CD14-positive monocyte (primary cell): ENCODE measurements at regions not wholly inside any gene's neighbourhood (a gene's known extent, or its start where the extent isn't known, plus 50 kb on each side); places are given as distances from the start of the nearest gene placed in this dataset.
"Not testable (repeated sequence)": the region's sequence is repeated elsewhere in the genome, so short reads cannot be mapped to it uniquely, and the experiment has no call there.

Experiments used
- DNase-seq, 3 donors: peaks; one replicate each; pipeline ENCODE4 v3.0.0-alpha.2; 2011 to 2022
- H2AFZ ChIP-seq: 2 replicates; pipeline ENCODE4 v1.6.0; 2012; ENCODE audit warnings: mild to moderate bottlenecking, low read depth, low read length, inconsistent platforms; ENCODE audit not compliant: insufficient read depth, poor library complexity, severe bottlenecking
- H3K27ac ChIP-seq, 2 donors: 1 replicate in 1 of 2; 2 replicates in 1 of 2; pipeline ENCODE4 v1.5.1; 2012 to 2013; ENCODE audit warnings: low read length in 2 of 2, control low read depth in 1 of 2, inconsistent platforms in 1 of 2, low read depth in 1 of 2, mild to moderate bottlenecking in 1 of 2
- H3K27me3 ChIP-seq, 2 donors: one replicate each; pipeline versions ENCODE4 v1.6.0 to v1.6.1; 2011 to 2013; ENCODE audit warnings: low read length in 2 of 2; ENCODE audit not compliant: control insufficient read depth in 2 of 2, insufficient read depth in 2 of 2
- H3K36me3 ChIP-seq, 2 donors: replicated peaks in 1 of 2; 1 replicate in 1 of 2; 2 replicates in 1 of 2; pipeline versions ENCODE4 v1.5.1 to v1.6.1; 2012 to 2013; ENCODE audit warnings: low read length in 2 of 2, control low read depth in 1 of 2, inconsistent platforms in 1 of 2, mild to moderate bottlenecking in 1 of 2; ENCODE audit not compliant: insufficient read depth in 2 of 2, control insufficient read depth in 1 of 2
- H3K4me1 ChIP-seq, 2 donors: 1 replicate in 1 of 2; 2 replicates in 1 of 2; pipeline versions ENCODE4 v1.5.1 to v1.6.1; 2012 to 2013; ENCODE audit warnings: low read length in 2 of 2, control low read depth in 1 of 2, inconsistent platforms in 1 of 2, mild to moderate bottlenecking in 1 of 2, moderate library complexity in 1 of 2; ENCODE audit not compliant: insufficient read depth in 2 of 2, control insufficient read depth in 1 of 2
- H3K4me2 ChIP-seq: replicated peaks from 2 replicates; pipeline ENCODE3; 2012; ENCODE audit warnings: low read length, moderate library complexity, mild to moderate bottlenecking; ENCODE audit not compliant: poor library complexity, severe bottlenecking; ENCODE audit errors: extremely low read depth
- H3K4me3 ChIP-seq, 3 experiments: fragments of 200-600 bp in 1 of 3; sonication (generic) in 1 of 3; replicated peaks in 1 of 3; 1 replicate in 2 of 3; 2 replicates in 1 of 3; pipeline ENCODE4 v1.5.1; 2011 to 2013; ENCODE audit warnings: low read length in 3 of 3, mild to moderate bottlenecking in 3 of 3, control low read depth in 2 of 3, low read depth in 2 of 3, inconsistent platforms in 1 of 3, moderate library complexity in 1 of 3
- H3K79me2 ChIP-seq: 2 replicates; pipeline ENCODE4 v1.6.0; 2012; ENCODE audit warnings: mild to moderate bottlenecking, control low read depth, inconsistent platforms, low read length, moderate library complexity; ENCODE audit not compliant: insufficient read depth
- H3K9ac ChIP-seq: 2 replicates; pipeline ENCODE4 v1.6.0; 2017; ENCODE audit warnings: low read length, mild to moderate bottlenecking; ENCODE audit not compliant: insufficient read depth, poor library complexity, severe bottlenecking
- H3K9me3 ChIP-seq, 2 donors: replicated peaks in 1 of 2; 1 replicate in 1 of 2; 2 replicates in 1 of 2; pipeline versions ENCODE4 v1.5.1 to v1.6.1; 2012 to 2013; ENCODE audit warnings: low read length in 2 of 2, control low read depth in 1 of 2; ENCODE audit not compliant: control insufficient read depth in 1 of 2, insufficient read depth in 1 of 2
- H4K20me1 ChIP-seq: 2 replicates; pipeline ENCODE4 v1.6.0; 2012; ENCODE audit warnings: mild to moderate bottlenecking, low read length, control low read depth, moderate library complexity; ENCODE audit not compliant: insufficient read depth
- H3K27ac Mint-ChIP-seq, 7 donors: one replicate each; pipeline ENCODE4 v1.8.0; 2020; ENCODE audit warnings: mild to moderate bottlenecking in 7 of 7, mixed read lengths in 7 of 7, moderate library complexity in 6 of 7, inconsistent platforms in 2 of 7
- H3K27me3 Mint-ChIP-seq, 3 donors: one replicate each; pipeline ENCODE4 v1.8.0; 2021 to 2022; ENCODE audit warnings: low read depth in 3 of 3, mild to moderate bottlenecking in 3 of 3, mixed read lengths in 3 of 3, moderate library complexity in 3 of 3, inconsistent platforms in 1 of 3
- H3K36me3 Mint-ChIP-seq, 2 donors: one replicate each; pipeline ENCODE4 v1.8.0; 2020; ENCODE audit warnings: mixed read lengths in 2 of 2, inconsistent platforms in 1 of 2, mild to moderate bottlenecking in 1 of 2
- H3K4me1 Mint-ChIP-seq: one replicate; pipeline ENCODE4 v1.8.0; 2020; ENCODE audit warnings: mild to moderate bottlenecking, mixed read lengths
- H3K4me3 Mint-ChIP-seq, 2 donors: one replicate each; pipeline ENCODE4 v1.8.0; 2020; ENCODE audit warnings: mild to moderate bottlenecking in 2 of 2, mixed read lengths in 2 of 2, moderate library complexity in 1 of 2
- H3K9me3 Mint-ChIP-seq, 7 donors: one replicate each; pipeline ENCODE4 v1.8.0; 2020 to 2022; ENCODE audit warnings: mixed read lengths in 7 of 7, mild to moderate bottlenecking in 6 of 7, moderate library complexity in 6 of 7, inconsistent platforms in 2 of 7
- WGBS: methylation state at CpG from one replicate; pipeline ENCODE4 v1.1.5; 2013; ENCODE audit warnings: missing lambda C conversion rate; ENCODE audit not compliant: insufficient coverage; 5-methylcytosine and 5-hydroxymethylcytosine counted together
- intact Hi-C, 2 donors: fragments of 100-400 bp; cut with micrococcal nuclease; formaldehyde crosslinking; loops; one replicate each; pipeline versions ENCODE4 v1.15.0 to v1.15.1; 2023

GRCh38 chrY:3088149-3088548 is 153.0 kb downstream of the ZFY start:
- H3K27me3 ChIP-seq, H3K27ac Mint-ChIP-seq, H3K79me2 ChIP-seq, H2AFZ ChIP-seq, H3K4me3 ChIP-seq, H3K36me3 ChIP-seq, H3K9me3 ChIP-seq, H3K27me3 Mint-ChIP-seq, H3K4me3 Mint-ChIP-seq, H4K20me1 ChIP-seq, H3K27ac ChIP-seq, H3K9me3 Mint-ChIP-seq, H3K4me1 Mint-ChIP-seq, H3K4me1 ChIP-seq, H3K9ac ChIP-seq, DNase-seq, H3K36me3 Mint-ChIP-seq, H3K4me2 ChIP-seq, intact Hi-C loops: not testable (repeated sequence)
- no CpG with 5 or more reads among the region's 2 CpGs for WGBS

DNA sequence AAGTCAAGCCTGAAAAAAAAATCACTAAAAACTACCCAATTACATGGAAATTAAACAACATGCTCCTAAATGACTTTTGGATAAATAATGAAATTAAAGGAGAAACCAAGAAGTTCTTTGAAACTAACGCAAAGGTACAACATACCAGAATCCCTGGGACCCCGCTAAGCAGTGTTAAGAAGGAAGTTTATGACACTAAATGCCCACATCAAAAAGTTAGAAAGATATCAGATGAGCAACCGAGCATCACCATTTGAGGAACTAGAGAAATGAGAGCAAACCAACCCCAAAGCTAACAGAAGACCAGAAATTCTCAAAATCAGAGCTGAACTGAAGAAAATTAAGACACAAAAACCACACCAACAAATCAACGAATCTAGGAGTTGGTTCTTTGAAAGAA is 173.5 kb downstream of the ZFY start:
- H3K79me2 ChIP-seq, H3K9me3 ChIP-seq, H3K4me1 Mint-ChIP-seq, H3K27me3 Mint-ChIP-seq, H3K27me3 ChIP-seq, H3K4me1 ChIP-seq, H3K9ac ChIP-seq, H3K27ac ChIP-seq, H4K20me1 ChIP-seq, H3K4me2 ChIP-seq, H3K9me3 Mint-ChIP-seq, intact Hi-C loops, DNase-seq, H2AFZ ChIP-seq, H3K27ac Mint-ChIP-seq, H3K4me3 Mint-ChIP-seq, H3K36me3 Mint-ChIP-seq, H3K36me3 ChIP-seq, H3K4me3 ChIP-seq: not testable (repeated sequence)
- WGBS, result no CpG with 5 or more reads among the region's 4 CpGs

- H3K4me3 Mint-ChIP-seq, H3K27me3 Mint-ChIP-seq, H3K36me3 ChIP-seq, H3K27ac ChIP-seq, H2AFZ ChIP-seq, H3K27me3 ChIP-seq, H3K9me3 Mint-ChIP-seq, H3K4me2 ChIP-seq, H3K4me1 ChIP-seq, H3K27ac Mint-ChIP-seq, H4K20me1 ChIP-seq, H3K79me2 ChIP-seq, intact Hi-C loops, H3K9me3 ChIP-seq, H3K4me1 Mint-ChIP-seq, H3K4me3 ChIP-seq, DNase-seq, H3K9ac ChIP-seq, H3K36me3 Mint-ChIP-seq: not testable (repeated sequence)
- no CpG with 5 or more reads among the region's 1 CpG for WGBS
These were observed 185.1 kb downstream of the ZFY start for GRCh38 chrY:3120234-3120633.

GRCh38 chrY:3120716-3121115 is 185.5 kb downstream of the ZFY start:
- intact Hi-C loops, H3K36me3 ChIP-seq, H3K27ac Mint-ChIP-seq, H3K79me2 ChIP-seq, H3K4me3 ChIP-seq, H3K27ac ChIP-seq, H3K9me3 Mint-ChIP-seq, H3K4me3 Mint-ChIP-seq, H3K4me2 ChIP-seq, H3K4me1 ChIP-seq, H3K36me3 Mint-ChIP-seq, H3K27me3 Mint-ChIP-seq, H2AFZ ChIP-seq, H3K9me3 ChIP-seq, DNase-seq, H3K9ac ChIP-seq, H4K20me1 ChIP-seq, H3K27me3 ChIP-seq, H3K4me1 Mint-ChIP-seq: not testable (repeated sequence)

- H3K27me3 Mint-ChIP-seq, H3K36me3 Mint-ChIP-seq, H3K27ac ChIP-seq, H3K27ac Mint-ChIP-seq, H3K9ac ChIP-seq, DNase-seq, H3K4me3 Mint-ChIP-seq, H3K27me3 ChIP-seq, intact Hi-C loops, H3K4me1 ChIP-seq, H3K9me3 Mint-ChIP-seq, H3K4me3 ChIP-seq, H3K36me3 ChIP-seq, H3K4me2 ChIP-seq, H3K4me1 Mint-ChIP-seq, H3K79me2 ChIP-seq, H3K9me3 ChIP-seq, H4K20me1 ChIP-seq, H2AFZ ChIP-seq: not testable (repeated sequence)
- no CpG with 5 or more reads among the region's 3 CpGs for whole genome bisulfite sequencing
These were observed 188.3 kb downstream of the ZFY start for GRCh38 chrY:3123482-3123881.
